ENCODE measurements at regions not wholly inside any gene's neighbourhood (a gene's known extent, or its start where the extent isn't known, plus 50 kb on each side); places are given as distances from the start of the nearest gene placed in this dataset.
"Not testable (repeated sequence)": the region's sequence is repeated elsewhere in the genome, so short reads cannot be mapped to it uniquely, and the experiment has no call there.

DNA sequence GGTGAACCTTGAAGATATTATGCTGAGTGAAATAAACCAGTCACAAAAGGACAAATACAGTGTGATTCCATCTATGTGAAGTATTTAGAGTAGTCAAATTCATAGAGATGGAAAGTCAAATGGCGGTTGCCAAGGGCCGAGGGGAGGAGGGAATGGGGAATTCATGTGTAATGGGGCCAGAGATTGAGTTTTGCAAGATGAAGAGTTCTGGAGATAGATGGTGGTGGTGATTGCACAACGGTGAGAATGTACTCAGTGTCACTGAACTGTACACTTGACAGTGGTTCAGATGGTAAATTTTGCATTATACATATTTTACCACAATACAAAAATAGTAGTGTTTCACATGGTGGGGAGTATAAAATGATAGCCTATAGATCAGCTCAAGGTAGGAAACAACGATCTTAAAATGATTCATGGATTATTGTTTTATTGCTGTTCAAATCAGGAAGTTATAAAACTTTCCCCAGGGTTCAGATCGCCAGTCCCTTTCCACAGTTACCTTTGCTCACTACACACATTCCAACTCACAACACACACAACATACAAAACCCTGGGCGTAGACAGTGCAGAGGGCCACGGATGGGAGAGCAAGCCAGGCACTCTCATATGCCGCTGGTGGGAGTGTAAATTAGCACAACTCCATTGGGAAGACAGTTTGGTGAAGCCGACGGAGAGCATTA is 219.9 kb downstream of the ZIC5 start:
- H3K4me3 ChIP-seq (ENCODE audit: low read length), result no peak overlapping the region
- no peak for DNase-seq (ENCODE audit: low read depth, low spot score)

DNA sequence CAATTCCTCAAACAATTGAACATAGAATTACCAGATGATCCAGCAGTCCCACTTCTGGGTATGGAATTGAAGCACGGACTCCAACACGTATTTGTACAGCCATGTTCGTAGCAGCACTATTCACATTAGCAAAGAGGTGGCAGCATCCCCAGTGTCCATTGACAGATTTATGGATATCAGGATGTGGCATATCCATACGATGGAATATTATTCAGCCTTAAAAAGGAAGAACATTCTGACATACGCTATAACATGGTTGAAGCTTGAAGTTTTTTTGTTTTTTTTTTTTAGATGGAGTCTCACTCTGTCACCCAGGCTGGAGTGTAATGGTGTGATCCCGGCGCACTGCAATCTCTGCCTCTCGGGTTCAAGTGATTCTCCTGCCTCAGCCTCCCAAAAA is 220.6 kb downstream of the ZIC5 start:
- DNase-seq (ENCODE audit: low read depth, low spot score), result no peak
- no peak overlapping the region for H3K4me3 ChIP-seq (ENCODE audit: low read length)

DNA sequence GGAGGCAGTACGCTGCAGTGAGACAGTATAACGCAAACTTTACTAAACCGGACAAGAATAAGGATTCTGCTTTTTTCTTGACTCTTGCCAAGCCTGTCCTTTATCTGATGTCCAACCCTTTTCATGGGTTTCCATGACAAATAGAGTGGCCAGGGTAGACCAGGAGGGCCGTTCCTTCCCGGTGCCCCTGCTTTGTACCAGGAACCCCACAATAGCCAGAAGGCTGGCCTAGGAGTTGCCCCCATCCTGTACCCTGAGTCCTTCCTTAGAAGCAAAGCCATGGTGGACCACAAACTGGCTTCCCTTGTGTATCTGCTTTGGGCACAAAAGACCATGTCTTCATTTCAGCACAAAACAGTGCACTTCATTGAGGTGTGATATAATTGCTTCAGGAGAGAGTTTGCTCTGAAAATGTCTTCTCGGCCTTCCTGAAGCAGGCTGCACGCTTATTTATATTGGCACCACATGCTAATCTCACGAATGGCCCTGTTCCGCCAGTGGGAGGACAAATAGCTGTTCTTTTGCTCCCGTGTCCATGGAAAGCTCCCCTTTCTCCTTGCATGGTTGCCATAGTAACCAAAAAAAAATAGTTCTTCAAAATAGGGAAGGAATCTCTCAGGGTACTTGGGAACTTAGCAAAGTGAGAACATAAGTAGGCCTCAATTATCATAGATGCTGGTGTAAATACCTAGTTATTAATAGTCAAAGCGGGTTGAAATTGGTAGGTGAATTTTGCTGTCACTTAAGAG is 222.1 kb downstream of the ZIC5 start:
- H3K4me3 ChIP-seq (ENCODE audit: low read length), result no peak overlapping the region
- DNase-seq (ENCODE audit: low read depth, low spot score), result no peak

DNA sequence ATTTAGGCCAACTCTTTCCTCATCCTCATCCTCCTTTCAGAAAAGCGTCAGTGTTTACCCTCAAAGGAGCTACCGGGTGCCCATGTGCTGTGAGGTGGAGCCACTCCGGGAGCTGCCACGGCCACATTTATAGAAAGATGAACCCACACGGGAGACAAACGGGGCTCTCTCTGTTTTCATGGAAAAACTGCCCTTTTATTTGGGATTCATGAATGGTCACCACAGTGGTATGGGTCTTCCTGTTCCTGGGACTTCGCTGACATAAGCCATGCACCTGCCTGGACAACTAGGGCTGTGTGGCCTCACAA is 224.2 kb downstream of the ZIC5 start:
- H3K4me3 ChIP-seq (ENCODE audit: low read length), result no peak overlapping the region
- no peak for DNase-seq (ENCODE audit: low read depth, low spot score)

DNA sequence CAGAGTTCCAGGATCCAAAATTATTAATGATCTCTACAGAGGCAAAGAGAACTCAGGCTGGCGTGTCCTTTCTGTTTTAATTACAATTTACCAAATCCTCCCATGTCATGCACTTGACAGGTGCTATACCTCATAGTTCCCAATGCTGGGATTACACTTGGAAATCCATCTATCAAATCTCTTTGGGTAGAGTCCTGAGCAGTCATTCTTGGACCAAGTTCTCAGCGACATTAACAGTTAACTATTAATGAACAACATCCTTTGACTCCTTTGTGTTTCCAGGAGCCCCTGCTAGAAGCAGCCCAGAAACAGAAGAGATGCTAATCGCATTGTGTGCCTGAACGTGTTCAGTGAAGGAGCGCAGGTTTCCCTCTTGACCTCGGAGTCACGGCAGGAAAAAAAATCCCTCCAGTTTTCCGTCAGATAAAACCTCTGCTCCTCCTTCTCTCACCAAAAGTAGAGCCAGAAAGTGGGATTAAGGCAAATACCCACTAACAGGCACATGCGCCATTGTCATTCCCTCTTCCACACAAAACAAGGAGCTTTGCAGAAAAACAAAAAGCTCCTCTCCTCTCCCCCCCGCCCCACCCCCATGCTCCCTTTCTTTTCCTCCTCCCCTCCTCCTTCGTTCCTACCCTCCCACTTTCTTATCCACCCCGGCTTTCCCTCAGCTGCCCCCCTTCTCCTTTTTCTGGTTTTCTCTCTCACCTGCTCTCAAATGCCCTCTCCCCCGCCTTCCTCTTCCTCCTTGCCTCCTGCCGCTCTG is 224.7 kb downstream of the ZIC5 start:
- H3K4me3 ChIP-seq (ENCODE audit: low read length), result no peak overlapping the region
- DNase-seq (ENCODE audit: low read depth, low spot score), result no peak

DNA sequence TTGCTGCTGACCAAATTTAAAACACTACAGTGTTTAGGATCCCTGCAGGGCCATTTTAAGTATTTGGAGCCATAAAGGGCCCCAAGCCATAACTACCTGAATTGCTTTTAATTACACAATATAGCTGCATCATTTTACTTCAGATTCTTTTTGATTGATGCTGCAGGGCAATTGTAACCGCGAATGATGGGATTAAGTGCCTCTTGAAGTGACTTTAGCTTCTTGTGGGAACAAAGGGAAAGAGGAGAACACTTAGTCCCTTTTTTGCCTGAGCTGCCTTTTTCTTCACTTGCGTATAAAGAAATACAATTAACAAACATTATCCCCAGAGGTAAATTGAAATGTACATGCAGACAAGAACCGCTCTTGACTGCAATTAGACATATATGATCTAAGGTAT is 228.5 kb downstream of the ZIC5 start:
- no peak for DNase-seq (ENCODE audit: low read depth, low spot score)
- H3K4me3 ChIP-seq (ENCODE audit: low read length), result no peak overlapping the region

DNA sequence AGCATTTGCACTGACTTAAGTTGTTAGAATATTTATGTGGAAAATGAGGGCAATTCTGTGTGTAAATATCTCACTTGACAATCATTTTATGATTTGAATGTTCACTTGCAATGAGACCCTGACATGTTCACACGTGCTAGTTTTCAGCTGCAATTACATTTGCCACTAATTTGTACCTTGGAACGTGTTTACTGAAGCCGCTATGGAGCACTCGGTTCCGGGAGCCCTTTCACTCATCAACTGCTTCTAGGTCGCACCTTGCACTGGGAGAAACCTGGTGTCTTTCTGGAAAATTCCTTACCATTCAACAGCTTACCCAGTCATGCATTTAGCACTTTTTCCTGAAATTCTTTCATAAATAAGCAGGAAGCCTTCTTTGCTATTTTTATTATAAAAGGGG is 229.6 kb downstream of the ZIC5 start:
- no peak for DNase-seq (ENCODE audit: low read depth, low spot score)
- no peak overlapping the region for H3K4me3 ChIP-seq (ENCODE audit: low read length)

DNA sequence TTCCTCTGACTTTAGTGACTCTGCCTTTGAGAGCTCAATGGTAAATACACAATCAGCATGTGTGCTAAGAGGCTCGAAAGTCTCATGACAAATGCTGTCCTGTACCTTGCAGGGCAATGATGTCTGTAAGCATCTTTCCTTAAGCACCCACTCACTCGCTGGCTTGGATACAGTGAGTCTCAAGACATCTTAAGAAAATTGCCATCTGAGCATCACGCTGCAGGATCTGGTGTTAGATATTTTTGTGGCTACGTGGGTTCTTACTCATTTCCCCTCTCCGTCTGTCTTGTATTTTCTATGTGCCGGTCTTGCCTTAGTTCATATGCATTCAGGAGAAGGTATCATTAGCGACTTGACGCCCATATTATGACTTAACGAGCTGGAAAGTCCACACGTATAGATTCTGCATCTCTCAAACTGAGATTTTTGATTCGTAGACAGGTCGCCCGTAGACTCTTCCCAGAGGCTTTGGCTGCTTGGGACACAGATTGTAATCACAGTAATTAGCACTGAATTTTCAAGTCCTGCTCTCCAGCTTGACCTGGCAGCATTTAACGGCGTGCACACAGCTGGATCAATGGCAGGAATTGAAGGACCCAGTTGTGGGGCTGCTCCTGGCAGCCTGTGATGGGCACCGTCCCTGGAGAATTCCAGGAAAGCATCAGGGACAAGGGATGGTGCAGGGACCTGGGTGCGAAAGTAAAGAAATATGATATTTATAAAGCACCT is 231.2 kb downstream of the ZIC5 start:
- no peak overlapping the region for H3K4me3 ChIP-seq (ENCODE audit: low read length)
- no peak for DNase-seq (ENCODE audit: low read depth, low spot score)

DNA sequence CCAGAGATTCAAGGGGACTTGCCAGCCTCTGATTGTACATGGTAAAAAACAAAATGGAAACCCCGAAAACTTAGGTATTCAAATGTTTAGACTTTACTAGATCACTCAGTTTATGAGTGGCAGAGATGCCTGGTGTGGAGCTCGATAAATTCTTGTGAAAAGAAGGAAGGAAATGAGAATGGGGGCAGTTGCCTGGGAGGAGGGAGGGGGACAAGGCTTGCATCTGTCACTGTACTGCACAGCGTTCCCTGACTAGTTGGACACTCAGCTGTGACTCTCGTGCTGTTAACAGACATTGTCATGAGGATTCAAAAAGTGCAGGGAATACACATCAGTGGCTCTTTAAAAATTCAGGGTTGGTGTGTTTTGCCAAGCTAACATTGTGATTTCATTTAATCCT is 232.9 kb downstream of the ZIC5 start:
- DNase-seq (ENCODE audit: low read depth, low spot score), result no peak
- H3K4me3 ChIP-seq (ENCODE audit: low read length), result no peak overlapping the region

DNA sequence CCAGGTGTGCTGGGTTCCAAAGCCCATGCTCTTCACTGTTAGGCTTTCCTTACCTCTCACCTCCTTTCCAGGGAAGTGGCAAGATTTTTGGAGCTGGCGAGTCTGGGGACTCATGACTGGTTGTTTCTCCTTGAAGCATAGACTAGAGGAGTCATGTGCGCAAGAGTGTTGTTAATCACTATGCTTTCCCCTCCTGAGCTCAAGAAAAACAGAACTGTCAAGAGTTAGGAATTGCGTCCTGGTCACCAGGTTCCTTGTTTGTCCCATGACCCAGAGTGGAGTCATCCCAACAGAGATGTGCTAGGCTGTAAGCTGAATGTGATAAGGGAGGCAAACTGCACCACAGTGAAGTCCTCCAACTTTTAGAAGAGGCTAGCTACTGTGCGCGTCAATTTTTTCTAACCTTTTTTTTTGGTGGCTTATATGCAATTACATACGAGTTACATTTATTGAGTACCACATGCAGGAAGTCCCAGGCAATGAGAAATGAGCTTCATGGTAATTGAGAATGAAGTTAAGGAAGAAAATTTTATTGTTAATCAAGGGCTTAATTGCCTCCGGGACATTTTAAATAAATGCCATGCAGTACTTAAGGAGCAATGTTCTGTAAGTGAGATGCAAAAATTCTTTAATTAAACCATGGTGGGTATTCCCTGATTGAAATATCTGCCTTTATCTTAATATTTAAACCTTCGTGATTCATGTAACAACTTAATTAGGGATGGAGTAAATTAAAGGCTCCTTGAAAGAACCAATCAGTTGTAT is 233.9 kb downstream of the ZIC5 start:
- no peak for DNase-seq (ENCODE audit: low read depth, low spot score)
- no peak overlapping the region for H3K4me3 ChIP-seq (ENCODE audit: low read length)

DNA sequence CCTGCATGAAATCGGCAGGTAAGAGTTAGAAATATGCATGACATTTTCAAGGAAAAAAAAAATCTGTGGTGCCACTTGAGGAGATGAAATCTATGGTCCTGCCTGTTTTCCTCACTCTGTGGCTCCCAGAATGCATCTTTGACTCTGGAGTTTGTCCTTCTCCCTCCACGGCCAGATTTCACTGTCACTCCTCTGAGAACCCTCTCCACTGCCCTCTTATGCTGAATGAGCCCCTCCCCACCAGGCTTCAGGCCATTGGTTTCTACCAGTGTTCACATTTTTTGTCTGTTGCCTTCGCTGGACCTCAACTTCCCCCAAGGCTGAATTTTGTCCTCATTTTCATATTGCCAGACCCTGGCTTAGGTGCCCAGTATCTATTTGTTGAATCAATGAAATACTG is 235.0 kb downstream of the ZIC5 start:
- no peak for DNase-seq (ENCODE audit: low read depth, low spot score)
- no peak overlapping the region for H3K4me3 ChIP-seq (ENCODE audit: low read length)

DNA sequence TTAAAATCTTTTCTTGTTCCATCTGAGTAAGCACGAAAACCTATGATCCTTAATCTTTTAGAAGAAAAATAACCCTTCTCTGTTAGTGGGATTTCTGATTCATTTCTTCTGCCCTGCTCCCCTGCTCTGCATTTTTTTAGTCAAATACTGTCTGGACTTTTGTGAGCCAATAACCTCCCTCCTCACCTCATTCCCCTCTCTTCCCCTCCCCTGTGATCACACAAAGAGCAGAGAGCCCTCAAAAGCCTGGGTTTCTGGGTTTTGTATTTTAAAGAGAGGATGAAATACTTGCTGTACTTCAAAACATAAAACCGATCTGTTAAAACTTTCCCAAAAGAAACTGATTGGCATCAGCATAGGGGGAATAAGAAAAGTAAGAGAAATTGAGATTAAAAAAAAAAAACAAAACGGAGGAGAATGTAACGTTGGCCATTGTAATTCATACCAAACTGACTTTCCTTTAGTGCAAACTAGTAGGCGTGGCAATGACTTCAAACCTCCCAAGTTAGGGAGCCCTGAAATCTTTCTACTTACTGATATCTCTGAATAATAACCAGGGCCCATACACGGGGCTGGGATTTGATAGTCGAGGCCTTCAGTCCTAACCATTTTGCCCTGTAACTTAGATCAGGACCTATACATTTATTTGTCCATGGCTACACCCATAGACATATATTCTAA is 232.9 kb downstream of the TM9SF2 start:
- H3K4me3 ChIP-seq (ENCODE audit: low read length), result no peak overlapping the region
- no peak for DNase-seq (ENCODE audit: low read depth, low spot score)

DNA sequence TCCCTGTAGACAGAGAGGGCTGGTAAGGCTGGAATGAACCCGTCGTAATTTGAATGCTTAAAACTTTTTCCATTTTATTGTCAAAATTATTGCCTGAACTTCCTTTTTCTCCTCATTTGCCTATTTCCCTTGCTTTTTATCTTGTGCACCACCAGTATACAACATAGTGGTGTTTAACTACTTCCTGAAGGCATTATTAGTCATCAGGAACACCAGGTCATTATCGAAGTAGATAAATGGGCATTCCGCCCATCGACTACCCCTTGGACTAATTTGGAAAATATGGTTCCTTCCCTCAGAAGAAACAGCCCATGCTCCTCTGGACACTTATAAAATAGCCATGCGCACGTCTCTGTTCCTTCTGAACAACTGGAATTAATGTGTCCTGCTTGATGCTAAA is 232.1 kb downstream of the TM9SF2 start:
- H3K4me3 ChIP-seq (ENCODE audit: low read length), result no peak overlapping the region
- no peak for DNase-seq (ENCODE audit: low read depth, low spot score)

DNA sequence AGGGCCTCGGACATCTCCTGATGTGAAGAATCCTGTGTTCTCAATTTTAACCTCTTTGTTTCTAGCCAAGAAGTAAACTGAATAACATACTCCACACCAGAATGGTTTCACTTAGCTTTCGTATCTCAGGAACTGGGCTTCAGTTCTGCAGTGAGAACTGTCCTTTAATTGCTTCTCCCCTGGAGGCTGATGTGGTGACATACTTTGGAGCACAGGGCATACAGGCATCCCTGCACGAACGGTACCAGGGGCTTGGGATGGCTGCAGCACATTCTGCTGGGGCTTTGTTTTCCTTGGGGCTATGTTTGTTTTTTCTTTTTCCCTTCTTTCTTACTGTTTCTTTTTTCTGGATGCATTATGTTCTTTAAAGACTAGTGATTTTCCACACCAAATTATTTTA is 230.5 kb downstream of the TM9SF2 start:
- no peak overlapping the region for H3K4me3 ChIP-seq (ENCODE audit: low read length)
- DNase-seq (ENCODE audit: low read depth, low spot score), result no peak

DNA sequence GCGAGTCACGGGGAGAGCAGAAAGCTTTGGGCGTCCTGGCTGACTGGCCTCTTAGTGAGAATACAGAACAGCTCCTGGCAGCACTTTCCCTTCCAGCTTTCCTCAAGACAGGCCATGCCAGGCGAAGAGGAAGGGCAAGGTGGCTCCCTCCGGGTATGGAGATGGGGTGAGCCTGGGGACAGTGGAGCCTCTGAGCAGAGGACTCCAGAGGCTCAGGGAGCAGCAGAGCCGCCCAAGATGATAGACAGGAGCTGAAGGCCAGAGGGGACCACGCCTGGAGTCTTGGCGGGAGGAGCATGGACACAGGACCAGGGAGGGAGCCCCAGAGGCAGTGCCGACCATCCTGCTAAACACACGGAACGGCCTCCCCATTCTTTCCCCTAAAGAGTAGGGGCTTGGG is 229.1 kb downstream of the TM9SF2 start:
- H3K4me3 ChIP-seq (ENCODE audit: low read length), result no peak overlapping the region

DNA sequence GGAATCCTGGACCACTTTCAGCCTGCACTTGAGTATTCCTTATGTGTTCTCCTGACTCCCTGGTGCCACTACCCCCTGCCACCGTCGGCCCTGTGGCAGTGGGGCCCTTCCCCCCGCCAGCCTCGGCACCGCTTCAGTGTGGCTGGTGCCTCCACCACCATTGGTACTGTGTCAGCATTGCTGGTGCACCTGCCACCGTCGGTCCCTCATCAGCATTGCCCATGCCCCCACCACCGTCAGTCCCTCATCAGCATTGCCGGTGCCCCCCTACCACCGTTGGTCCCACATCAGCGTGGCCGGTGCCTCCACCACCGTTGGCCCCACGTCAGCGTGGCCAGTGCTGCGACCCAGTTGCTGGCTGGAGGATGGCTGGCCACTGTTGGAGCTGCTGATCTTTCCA is 228.5 kb downstream of the TM9SF2 start:
- no peak overlapping the region for H3K4me3 ChIP-seq (ENCODE audit: low read length)
- DNase-seq (ENCODE audit: low read depth, low spot score), result no peak

More for the DNA sequence above, 229.1 kb downstream of the TM9SF2 start:
- no peak for DNase-seq (ENCODE audit: low read depth, low spot score)

DNA sequence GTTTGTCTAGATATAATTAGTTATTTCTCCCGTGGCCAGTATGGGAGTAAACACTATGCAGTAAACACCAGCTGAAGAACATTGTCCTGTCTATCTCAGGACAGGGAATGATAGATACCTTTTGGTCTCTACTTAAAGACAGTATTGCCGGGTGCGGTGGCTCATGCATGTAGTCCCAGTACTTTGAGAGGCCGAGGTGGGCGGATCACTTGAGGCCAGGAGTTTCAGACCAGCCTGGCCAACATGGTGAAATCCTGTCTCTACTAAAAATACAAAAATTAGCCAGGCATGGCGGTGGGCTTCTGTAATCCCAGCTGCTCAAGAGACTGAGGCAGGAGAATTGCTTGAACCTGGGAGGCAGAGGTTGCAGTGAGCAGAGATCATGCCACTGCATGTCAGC is 226.4 kb downstream of the TM9SF2 start:
- not testable (repeated sequence) for DNase-seq (ENCODE audit: low read depth, low spot score); H3K4me3 ChIP-seq (ENCODE audit: low read length)

DNA sequence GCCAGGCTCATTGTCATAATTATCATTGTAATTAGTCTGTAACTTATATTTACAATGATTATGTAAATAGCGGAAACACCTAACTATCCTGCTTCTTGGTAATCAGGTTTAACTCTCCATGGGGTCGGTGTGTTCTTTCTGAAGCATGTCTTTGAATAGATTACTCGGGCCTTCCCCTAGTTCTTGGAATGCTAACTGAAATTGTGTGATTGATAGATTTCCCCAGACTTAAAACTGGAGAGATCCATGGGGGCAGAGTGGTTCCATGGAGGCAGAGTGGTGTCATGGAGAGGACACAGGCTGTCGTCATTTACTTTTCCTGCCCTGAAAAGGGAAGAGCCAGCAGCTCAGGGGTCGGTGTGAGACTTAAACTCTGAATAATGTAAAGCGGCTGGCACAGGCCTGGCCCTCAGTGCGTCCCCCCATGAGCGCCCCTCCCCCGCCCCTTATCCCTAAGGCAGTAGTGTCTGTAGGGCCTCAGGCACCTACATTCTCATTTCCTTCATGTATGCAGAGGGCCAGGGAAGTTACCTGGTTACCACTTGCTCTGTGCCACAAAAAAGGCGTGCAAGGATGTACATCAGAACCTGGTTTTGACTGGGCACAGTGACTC is 225.1 kb downstream of the TM9SF2 start:
- no peak overlapping the region for H3K4me3 ChIP-seq (ENCODE audit: low read length)
- DNase-seq (ENCODE audit: low read depth, low spot score), result no peak
